K562 (cell line): ENCODE measurements at regions not wholly inside any gene's neighbourhood (a gene's known extent, or its start where the extent isn't known, plus 50 kb on each side); places are given as distances from the start of the nearest gene placed in this dataset.

Experiments
- ATAC-seq: fragments of 200-7000 bp; cut with Tn5 transposase; 3 replicates; pipeline ENCODE4 v1.9.1; 2020; ENCODE audit warnings: moderate library complexity
- BruUV-seq: library from RNA; stranded (reverse); fragments of 400-500 nt; replicated peaks from 2 replicates; lab custom pipeline; 2021; lab: Mats Ljungman, UMichigan
- CTCF ChIA-PET: fragments of 300-600 bp; formaldehyde crosslinking; extraction: SDS; loops from one replicate; lab custom pipeline; 2021; ENCODE audit warnings: low intra/inter-chr PET ratio; lab: Yijun Ruan, JAX
- POLR2A ChIA-PET: fragments of 300-600, 350-650 bp; sonication (Branson Sonifier 250); formaldehyde crosslinking; extraction: SDS; loops from one replicate; lab custom pipeline; 2021; ENCODE audit warnings: antibody characterized with exemption, inconsistent platforms; lab: Yijun Ruan, JAX
- DNase-seq, 4 experiments: peaks; one replicate each; pipeline versions ENCODE4 v3.0.0 to v3.0.0-alpha.2; 2011 to 2018; ENCODE audit warnings: low spot score in 3 of 4, mixed read lengths in 3 of 4; ENCODE audit errors: extremely low read depth in 1 of 4
- FAIRE-seq: peaks from 2 replicates; lab custom pipeline; 2011; peaks lifted over from hg19 to GRCh38; lab: Jason Lieb, UNC
- H2AFZ ChIP-seq: 2 replicates; pipeline ENCODE4 v1.6.0; 2011; ENCODE audit warnings: low read depth, low read length, control low read depth, inconsistent platforms
- H3K27ac ChIP-seq: fragments of 200-600 bp; 3 replicates; pipeline ENCODE4 v1.8.0; 2011; ENCODE audit warnings: low read depth, mild to moderate bottlenecking, control low read depth, inconsistent platforms, low read length, moderate library complexity, mixed read lengths; ENCODE audit errors: extremely low read depth
- H3K27me3 ChIP-seq, 2 experiments: fragments of 300-600 bp in 1 of 2; 2 replicates in 1 of 2; 3 replicates in 1 of 2; pipeline versions ENCODE4 v1.6.0 to v1.8.0; 2011; ENCODE audit warnings: inconsistent platforms in 2 of 2, low read length in 2 of 2, mild to moderate bottlenecking in 1 of 2, mixed read lengths in 1 of 2, moderate library complexity in 1 of 2; ENCODE audit not compliant: control insufficient read depth in 2 of 2, insufficient read depth in 2 of 2
- H3K36me3 ChIP-seq: fragments of 300-600 bp; 3 replicates; pipeline ENCODE4 v1.8.0; 2011; ENCODE audit warnings: mild to moderate bottlenecking, low read length, inconsistent platforms; ENCODE audit not compliant: control insufficient read depth, insufficient read depth
- H3K4me1 ChIP-seq, 2 experiments: fragments of 200-600 bp in 1 of 2; replicated peaks in 1 of 2; 2 replicates in 1 of 2; 3 replicates in 1 of 2; pipeline versions ENCODE4 v1.5.1 to v1.8.0; 2011; ENCODE audit warnings: inconsistent platforms in 2 of 2, low read length in 2 of 2, mild to moderate bottlenecking in 1 of 2, mixed read lengths in 1 of 2, moderate library complexity in 1 of 2; ENCODE audit not compliant: control insufficient read depth in 2 of 2, insufficient read depth in 2 of 2
- H3K4me2 ChIP-seq: 2 replicates; pipeline ENCODE4 v1.6.1; 2011; ENCODE audit warnings: low read length, control low read depth, inconsistent platforms, mixed read lengths; ENCODE audit not compliant: insufficient read depth
- H3K4me3 ChIP-seq: fragments of 200-600 bp; sonication (generic), shearing (Covaris generic); 2 replicates; pipeline ENCODE4 v1.5.1; 2016; ENCODE audit warnings: control low read depth, inconsistent platforms
- H3K79me2 ChIP-seq: fragments of 200-600 bp; 3 replicates; pipeline ENCODE4 v1.8.0; 2011; ENCODE audit warnings: low read length, inconsistent platforms; ENCODE audit not compliant: control insufficient read depth, insufficient read depth
- H3K9ac ChIP-seq, 2 experiments: 2 replicates each; pipeline versions ENCODE4 v1.6.0 to v1.6.1; 2011; ENCODE audit warnings: low read depth in 2 of 2, low read length in 2 of 2, control low read depth in 1 of 2, inconsistent platforms in 1 of 2, mild to moderate bottlenecking in 1 of 2, mixed read lengths in 1 of 2; ENCODE audit not compliant: insufficient read depth in 1 of 2
- H3K9me1 ChIP-seq: one replicate; pipeline ENCODE4 v1.6.0; 2011; ENCODE audit warnings: inconsistent platforms, mild to moderate bottlenecking, low read length, moderate library complexity; ENCODE audit not compliant: control insufficient read depth, insufficient read depth
- H3K9me3 ChIP-seq: replicated peaks from 2 replicates; pipeline ENCODE4 v1.5.1; 2011; ENCODE audit warnings: low read depth, low read length, inconsistent platforms; ENCODE audit not compliant: control insufficient read depth, insufficient read depth
- H4K20me1 ChIP-seq: replicated peaks from 2 replicates; pipeline ENCODE4 v1.6.1; 2011; ENCODE audit warnings: low read length, inconsistent platforms, mixed read lengths; ENCODE audit not compliant: control insufficient read depth, insufficient read depth
- CHCHD3 ChIP-seq: fragments of 250-450 bp; sonication (Bioruptor Pico); IDR thresholded peaks from 2 replicates; pipeline ENCODE4 v2.1.2; 2022; ENCODE audit warnings: mild to moderate bottlenecking
- MXI1 ChIP-seq: IDR thresholded peaks from 2 replicates; pipeline ENCODE4 v1.6.1; 2011; ENCODE audit warnings: low read depth, mild to moderate bottlenecking, improper control_type of control experiment, low read length
- NFIX ChIP-seq: fragments of 250-450 bp; sonication (Bioruptor Pico); IDR thresholded peaks from 2 replicates; pipeline ENCODE4 v1.4.0; 2020; ENCODE audit warnings: low read depth, mild to moderate bottlenecking, moderate library complexity
- PTTG1 ChIP-seq: fragments of 450-650 bp; IDR thresholded peaks from 2 replicates; pipeline ENCODE4 v1.6.1; 2016; ENCODE audit warnings: low read depth, mild to moderate bottlenecking, missing genetic modification characterization, missing compliant biosample characterization
- SMAD1 ChIP-seq: fragments of 150-350 bp; IDR thresholded peaks from 2 replicates; pipeline ENCODE4 v1.6.1; 2014; ENCODE audit warnings: low read length, low read depth; ENCODE audit not compliant: partially characterized antibody
- SP1 ChIP-seq: sonication (generic); formaldehyde crosslinking; IDR thresholded peaks from 2 replicates; pipeline ENCODE4 v1.8.1; 2022; ENCODE audit warnings: mild to moderate bottlenecking, missing genetic modification reagents
- ZNF282 ChIP-seq: sonication (generic); formaldehyde crosslinking; IDR thresholded peaks from 2 replicates; pipeline ENCODE4 v1.8.1; 2023; ENCODE audit warnings: missing genetic modification reagents
- ZNF589 ChIP-seq: fragments of 200-800 bp; sonication (Bioruptor generic); IDR thresholded peaks from 2 replicates; pipeline ENCODE4 v1.6.1; 2016; ENCODE audit warnings: low read depth, missing genetic modification characterization, missing compliant biosample characterization
- ZNF695 ChIP-seq: fragments of 450-650 bp; formaldehyde crosslinking; IDR thresholded peaks from 2 replicates; pipeline ENCODE4 v1.4.0; 2020; ENCODE audit warnings: mild to moderate bottlenecking, moderate library complexity
- WGBS: fragments of 100-300 bp; shearing (Covaris generic); methylation state at CpG from one replicate; pipeline ENCODE4 v1.1.6; 2016; ENCODE audit warnings: low coverage, mixed read lengths; ENCODE audit not compliant: insufficient coverage; ENCODE audit errors: missing lambda C conversion rate; 5-methylcytosine and 5-hydroxymethylcytosine counted together
- in situ Hi-C: fragments of 300-500 bp; cut with MboI; formaldehyde crosslinking; loops from 4 replicates; pipeline ENCODE4 v1.15.0; 2018; ENCODE audit warnings: inconsistent platforms, mixed read lengths
- intact Hi-C: fragments of 100-400 bp; cut with micrococcal nuclease; formaldehyde crosslinking; loops from 2 replicates; pipeline ENCODE4 v1.14.2; 2022
- TF ChIP-seq, protein P1 (sequence below): fragments of 250-450 bp; sonication (Bioruptor Pico); IDR thresholded peaks from 2 replicates; pipeline ENCODE4 v1.8.0; 2022; ENCODE audit warnings: moderate library complexity, mild to moderate bottlenecking, inconsistent platforms
- TF ChIP-seq, protein P2 (sequence below): fragments of 250-450 bp; sonication (Bioruptor Pico); IDR thresholded peaks from 2 replicates; pipeline ENCODE4 v1.4.0; 2020; ENCODE audit warnings: mild to moderate bottlenecking, moderate library complexity, borderline replicate concordance
- TF ChIP-seq, protein P3 (sequence below): fragments of 450-650 bp; formaldehyde crosslinking; IDR thresholded peaks from 2 replicates; pipeline ENCODE4 v1.4.0; 2022; ENCODE audit warnings: missing genetic modification characterization
- TF ChIP-seq, protein P4 (sequence below): sonication (generic); formaldehyde crosslinking; IDR thresholded peaks from 2 replicates; pipeline ENCODE4 v1.8.0; 2022; ENCODE audit warnings: mild to moderate bottlenecking, low read depth, missing genetic modification reagents
- TF ChIP-seq, protein P5 (sequence below): sonication (generic); formaldehyde crosslinking; IDR thresholded peaks from 2 replicates; pipeline ENCODE4 v1.5.0; 2020; ENCODE audit warnings: missing genetic modification reagents

DNA sequence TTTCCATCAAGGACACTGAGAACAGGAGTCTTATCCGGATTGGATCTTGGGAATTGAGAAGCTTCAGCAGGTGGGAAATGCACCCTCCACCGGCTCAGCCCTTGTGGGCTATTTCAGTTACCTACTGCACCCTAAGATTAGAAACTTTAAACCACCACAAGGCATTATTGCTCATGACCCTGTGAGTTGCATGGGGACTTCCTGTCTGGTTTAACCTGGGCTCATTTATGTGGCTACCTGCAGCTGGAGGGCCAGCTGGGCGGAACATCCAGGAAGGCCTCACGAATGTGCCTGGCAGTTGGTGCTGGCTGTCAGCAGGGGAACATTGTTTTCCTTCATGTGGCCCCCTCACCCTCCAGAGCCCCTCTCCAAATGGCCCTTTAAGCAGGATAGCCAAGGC lies 164.1 kb downstream of the DEFB131A start:
- ChIA-PET CTCF (no interaction called here), POLR2A (no interaction called here)
- intact Hi-C loops (no loop called here), in situ Hi-C loops (no loop called here)
- WGBS, result 4% methylated on average over 4 of the region's 4 CpGs
- H3K4me3 ChIP-seq, result no peak overlapping the region
- DNase-seq, result no peak
- no peak overlapping the region for H3K4me2 ChIP-seq
- no peak overlapping the region for H2AFZ ChIP-seq
- H3K4me1 ChIP-seq, result no peaks in the 10 kb centered on the region
- BruUV-seq, result no TSS peak
- H3K9ac ChIP-seq, result no peak overlapping the region
- H3K27me3 ChIP-seq, result no peaks in the 10 kb centered on the region; a peak in 1 of 5 replicates
- FAIRE-seq, result no peak
- H3K79me2 ChIP-seq, result no peaks in the 10 kb centered on the region
- no peaks in the 10 kb centered on the region for H3K36me3 ChIP-seq
- no peaks in the 10 kb centered on the region for H3K9me1 ChIP-seq
- no peak for ATAC-seq
- no peaks in the 10 kb centered on the region for H3K9me3 ChIP-seq
- no peak overlapping the region for H3K27ac ChIP-seq
- H4K20me1 ChIP-seq, result no peaks in the 10 kb centered on the region
- TF ChIP-seq PTTG1 (tag) (no peak), SMAD1 (no peak), NFIX (CRISPR knock-in tag) (no peak), CHCHD3 (CRISPR knock-in tag) (no peak), ZNF589 (CRISPR knock-in tag) (no peak), ZNF695 (CRISPR knock-in tag) (no peak), SP1 (CRISPR knock-in tag) (no peak), MXI1 (no peak), ZNF282 (CRISPR knock-in tag) (no peak)
- TF ChIP-seq, protein P1, sequence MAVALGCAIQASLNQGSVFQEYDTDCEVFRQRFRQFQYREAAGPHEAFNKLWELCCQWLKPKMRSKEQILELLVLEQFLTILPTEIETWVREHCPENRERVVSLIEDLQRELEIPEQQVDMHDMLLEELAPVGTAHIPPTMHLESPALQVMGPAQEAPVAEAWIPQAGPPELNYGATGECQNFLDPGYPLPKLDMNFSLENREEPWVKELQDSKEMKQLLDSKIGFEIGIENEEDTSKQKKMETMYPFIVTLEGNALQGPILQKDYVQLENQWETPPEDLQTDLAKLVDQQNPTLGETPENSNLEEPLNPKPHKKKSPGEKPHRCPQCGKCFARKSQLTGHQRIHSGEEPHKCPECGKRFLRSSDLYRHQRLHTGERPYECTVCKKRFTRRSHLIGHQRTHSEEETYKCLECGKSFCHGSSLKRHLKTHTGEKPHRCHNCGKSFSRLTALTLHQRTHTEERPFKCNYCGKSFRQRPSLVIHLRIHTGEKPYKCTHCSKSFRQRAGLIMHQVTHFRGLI (CRISPR knock-in tag), result no peak
- TF ChIP-seq, protein P2, sequence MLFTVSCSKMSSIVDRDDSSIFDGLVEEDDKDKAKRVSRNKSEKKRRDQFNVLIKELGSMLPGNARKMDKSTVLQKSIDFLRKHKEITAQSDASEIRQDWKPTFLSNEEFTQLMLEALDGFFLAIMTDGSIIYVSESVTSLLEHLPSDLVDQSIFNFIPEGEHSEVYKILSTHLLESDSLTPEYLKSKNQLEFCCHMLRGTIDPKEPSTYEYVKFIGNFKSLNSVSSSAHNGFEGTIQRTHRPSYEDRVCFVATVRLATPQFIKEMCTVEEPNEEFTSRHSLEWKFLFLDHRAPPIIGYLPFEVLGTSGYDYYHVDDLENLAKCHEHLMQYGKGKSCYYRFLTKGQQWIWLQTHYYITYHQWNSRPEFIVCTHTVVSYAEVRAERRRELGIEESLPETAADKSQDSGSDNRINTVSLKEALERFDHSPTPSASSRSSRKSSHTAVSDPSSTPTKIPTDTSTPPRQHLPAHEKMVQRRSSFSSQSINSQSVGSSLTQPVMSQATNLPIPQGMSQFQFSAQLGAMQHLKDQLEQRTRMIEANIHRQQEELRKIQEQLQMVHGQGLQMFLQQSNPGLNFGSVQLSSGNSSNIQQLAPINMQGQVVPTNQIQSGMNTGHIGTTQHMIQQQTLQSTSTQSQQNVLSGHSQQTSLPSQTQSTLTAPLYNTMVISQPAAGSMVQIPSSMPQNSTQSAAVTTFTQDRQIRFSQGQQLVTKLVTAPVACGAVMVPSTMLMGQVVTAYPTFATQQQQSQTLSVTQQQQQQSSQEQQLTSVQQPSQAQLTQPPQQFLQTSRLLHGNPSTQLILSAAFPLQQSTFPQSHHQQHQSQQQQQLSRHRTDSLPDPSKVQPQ (CRISPR knock-in tag), result no peak
- TF ChIP-seq, protein P3, sequence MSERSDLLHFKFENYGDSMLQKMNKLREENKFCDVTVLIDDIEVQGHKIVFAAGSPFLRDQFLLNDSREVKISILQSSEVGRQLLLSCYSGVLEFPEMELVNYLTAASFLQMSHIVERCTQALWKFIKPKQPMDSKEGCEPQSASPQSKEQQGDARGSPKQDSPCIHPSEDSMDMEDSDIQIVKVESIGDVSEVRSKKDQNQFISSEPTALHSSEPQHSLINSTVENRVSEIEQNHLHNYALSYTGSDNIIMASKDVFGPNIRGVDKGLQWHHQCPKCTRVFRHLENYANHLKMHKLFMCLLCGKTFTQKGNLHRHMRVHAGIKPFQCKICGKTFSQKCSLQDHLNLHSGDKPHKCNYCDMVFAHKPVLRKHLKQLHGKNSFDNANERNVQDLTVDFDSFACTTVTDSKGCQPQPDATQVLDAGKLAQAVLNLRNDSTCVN (CRISPR knock-in tag), result no peak
- TF ChIP-seq, protein P4, sequence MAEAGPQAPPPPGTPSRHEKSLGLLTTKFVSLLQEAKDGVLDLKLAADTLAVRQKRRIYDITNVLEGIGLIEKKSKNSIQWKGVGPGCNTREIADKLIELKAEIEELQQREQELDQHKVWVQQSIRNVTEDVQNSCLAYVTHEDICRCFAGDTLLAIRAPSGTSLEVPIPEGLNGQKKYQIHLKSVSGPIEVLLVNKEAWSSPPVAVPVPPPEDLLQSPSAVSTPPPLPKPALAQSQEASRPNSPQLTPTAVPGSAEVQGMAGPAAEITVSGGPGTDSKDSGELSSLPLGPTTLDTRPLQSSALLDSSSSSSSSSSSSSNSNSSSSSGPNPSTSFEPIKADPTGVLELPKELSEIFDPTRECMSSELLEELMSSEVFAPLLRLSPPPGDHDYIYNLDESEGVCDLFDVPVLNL (CRISPR knock-in tag), result no peak
- TF ChIP-seq, protein P5, sequence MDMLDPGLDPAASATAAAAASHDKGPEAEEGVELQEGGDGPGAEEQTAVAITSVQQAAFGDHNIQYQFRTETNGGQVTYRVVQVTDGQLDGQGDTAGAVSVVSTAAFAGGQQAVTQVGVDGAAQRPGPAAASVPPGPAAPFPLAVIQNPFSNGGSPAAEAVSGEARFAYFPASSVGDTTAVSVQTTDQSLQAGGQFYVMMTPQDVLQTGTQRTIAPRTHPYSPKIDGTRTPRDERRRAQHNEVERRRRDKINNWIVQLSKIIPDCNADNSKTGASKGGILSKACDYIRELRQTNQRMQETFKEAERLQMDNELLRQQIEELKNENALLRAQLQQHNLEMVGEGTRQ (CRISPR knock-in tag), result no peak
